K562 (cell line): ENCODE measurements at regions not wholly inside any gene's neighbourhood (a gene's known extent, or its start where the extent isn't known, plus 50 kb on each side); places are given as distances from the start of the nearest gene placed in this dataset.

ENCODE experiments used
- ATAC-seq: fragments of 200-7000 bp; cut with Tn5 transposase; 3 replicates; pipeline ENCODE4 v1.9.1; 2020; ENCODE audit warnings: moderate library complexity
- BruUV-seq: library from RNA; stranded (reverse); fragments of 400-500 nt; replicated peaks from 2 replicates; lab custom pipeline; 2021; lab: Mats Ljungman, UMichigan
- CTCF ChIA-PET: fragments of 300-600 bp; formaldehyde crosslinking; extraction: SDS; loops from one replicate; lab custom pipeline; 2021; ENCODE audit warnings: low intra/inter-chr PET ratio; lab: Yijun Ruan, JAX
- POLR2A ChIA-PET: fragments of 300-600, 350-650 bp; sonication (Branson Sonifier 250); formaldehyde crosslinking; extraction: SDS; loops from one replicate; lab custom pipeline; 2021; ENCODE audit warnings: antibody characterized with exemption, inconsistent platforms; lab: Yijun Ruan, JAX
- DNase-seq, 4 experiments: peaks; one replicate each; pipeline versions ENCODE4 v3.0.0 to v3.0.0-alpha.2; 2011 to 2018; ENCODE audit warnings: low spot score in 3 of 4, mixed read lengths in 3 of 4; ENCODE audit errors: extremely low read depth in 1 of 4
- FAIRE-seq: peaks from 2 replicates; lab custom pipeline; 2011; peaks lifted over from hg19 to GRCh38; lab: Jason Lieb, UNC
- H2AFZ ChIP-seq: 2 replicates; pipeline ENCODE4 v1.6.0; 2011; ENCODE audit warnings: low read depth, low read length, control low read depth, inconsistent platforms
- H3K27ac ChIP-seq: fragments of 200-600 bp; 3 replicates; pipeline ENCODE4 v1.8.0; 2011; ENCODE audit warnings: low read depth, mild to moderate bottlenecking, control low read depth, inconsistent platforms, low read length, moderate library complexity, mixed read lengths; ENCODE audit errors: extremely low read depth
- H3K27me3 ChIP-seq, 2 experiments: fragments of 300-600 bp in 1 of 2; 2 replicates in 1 of 2; 3 replicates in 1 of 2; pipeline versions ENCODE4 v1.6.0 to v1.8.0; 2011; ENCODE audit warnings: inconsistent platforms in 2 of 2, low read length in 2 of 2, mild to moderate bottlenecking in 1 of 2, mixed read lengths in 1 of 2, moderate library complexity in 1 of 2; ENCODE audit not compliant: control insufficient read depth in 2 of 2, insufficient read depth in 2 of 2
- H3K36me3 ChIP-seq: fragments of 300-600 bp; 3 replicates; pipeline ENCODE4 v1.8.0; 2011; ENCODE audit warnings: mild to moderate bottlenecking, low read length, inconsistent platforms; ENCODE audit not compliant: control insufficient read depth, insufficient read depth
- H3K4me1 ChIP-seq, 2 experiments: fragments of 200-600 bp in 1 of 2; replicated peaks in 1 of 2; 2 replicates in 1 of 2; 3 replicates in 1 of 2; pipeline versions ENCODE4 v1.5.1 to v1.8.0; 2011; ENCODE audit warnings: inconsistent platforms in 2 of 2, low read length in 2 of 2, mild to moderate bottlenecking in 1 of 2, mixed read lengths in 1 of 2, moderate library complexity in 1 of 2; ENCODE audit not compliant: control insufficient read depth in 2 of 2, insufficient read depth in 2 of 2
- H3K4me2 ChIP-seq: 2 replicates; pipeline ENCODE4 v1.6.1; 2011; ENCODE audit warnings: low read length, control low read depth, inconsistent platforms, mixed read lengths; ENCODE audit not compliant: insufficient read depth
- H3K4me3 ChIP-seq: fragments of 200-600 bp; sonication (generic), shearing (Covaris generic); 2 replicates; pipeline ENCODE4 v1.5.1; 2016; ENCODE audit warnings: control low read depth, inconsistent platforms
- H3K79me2 ChIP-seq: fragments of 200-600 bp; 3 replicates; pipeline ENCODE4 v1.8.0; 2011; ENCODE audit warnings: low read length, inconsistent platforms; ENCODE audit not compliant: control insufficient read depth, insufficient read depth
- H3K9ac ChIP-seq, 2 experiments: 2 replicates each; pipeline versions ENCODE4 v1.6.0 to v1.6.1; 2011; ENCODE audit warnings: low read depth in 2 of 2, low read length in 2 of 2, control low read depth in 1 of 2, inconsistent platforms in 1 of 2, mild to moderate bottlenecking in 1 of 2, mixed read lengths in 1 of 2; ENCODE audit not compliant: insufficient read depth in 1 of 2
- H3K9me1 ChIP-seq: one replicate; pipeline ENCODE4 v1.6.0; 2011; ENCODE audit warnings: inconsistent platforms, mild to moderate bottlenecking, low read length, moderate library complexity; ENCODE audit not compliant: control insufficient read depth, insufficient read depth
- H3K9me3 ChIP-seq: replicated peaks from 2 replicates; pipeline ENCODE4 v1.5.1; 2011; ENCODE audit warnings: low read depth, low read length, inconsistent platforms; ENCODE audit not compliant: control insufficient read depth, insufficient read depth
- H4K20me1 ChIP-seq: replicated peaks from 2 replicates; pipeline ENCODE4 v1.6.1; 2011; ENCODE audit warnings: low read length, inconsistent platforms, mixed read lengths; ENCODE audit not compliant: control insufficient read depth, insufficient read depth
- ATF4 ChIP-seq: fragments of 450-650 bp; formaldehyde crosslinking; IDR thresholded peaks from 2 replicates; pipeline ENCODE4 v1.4.0; 2022; ENCODE audit warnings: mild to moderate bottlenecking, moderate library complexity
- CBFB ChIP-seq: sonication (generic); formaldehyde crosslinking; IDR thresholded peaks from 2 replicates; pipeline ENCODE4 v1.4.0; 2020; ENCODE audit warnings: mild to moderate bottlenecking, missing genetic modification reagents
- CSDE1 ChIP-seq, 2 experiments: fragments of 450-650 bp; IDR thresholded peaks; 2 replicates each; pipeline ENCODE4 v1.6.1; 2016; ENCODE audit warnings: mild to moderate bottlenecking in 1 of 2
- EHMT2 ChIP-seq: fragments of 450-650 bp; IDR thresholded peaks from 2 replicates; pipeline ENCODE4 v1.6.1; 2018; ENCODE audit warnings: antibody characterized with exemption
- HCFC1 ChIP-seq: IDR thresholded peaks from 2 replicates; pipeline ENCODE4 v1.6.1; 2012; ENCODE audit warnings: low read depth, low read length, improper control_type of control experiment
- HMG20B ChIP-seq: fragments of 250-450 bp; sonication (Bioruptor Pico); IDR thresholded peaks from 2 replicates; pipeline ENCODE4 v1.5.0; 2021; ENCODE audit warnings: mild to moderate bottlenecking
- HMGXB4 ChIP-seq: sonication (generic); formaldehyde crosslinking; IDR thresholded peaks from 2 replicates; pipeline ENCODE4 v1.8.1; 2023; ENCODE audit warnings: mild to moderate bottlenecking, missing genetic modification reagents
- HNRNPUL1 ChIP-seq: fragments of 200-400 bp; formaldehyde crosslinking; IDR thresholded peaks from 2 replicates; pipeline ENCODE4 v1.6.1; 2017; ENCODE audit warnings: low read length
- JUNB ChIP-seq: fragments of 450-650 bp; formaldehyde crosslinking; conservative IDR thresholded peaks from 2 replicates; pipeline ENCODE4 v1.4.0; 2020; ENCODE audit warnings: mild to moderate bottlenecking
- L3MBTL2 ChIP-seq: fragments of 450-650 bp; IDR thresholded peaks from 2 replicates; pipeline ENCODE4 v1.6.1; 2016; ENCODE audit warnings: mild to moderate bottlenecking, moderate library complexity
- MLX ChIP-seq, 2 experiments: fragments of 450-650 bp in 1 of 2; sonication (generic) in 1 of 2; formaldehyde crosslinking; conservative IDR thresholded peaks; 2 replicates each; pipeline versions ENCODE4 v1.4.0 to v1.8.1; 2020 to 2022; ENCODE audit warnings: mild to moderate bottlenecking in 1 of 2, missing genetic modification reagents in 1 of 2
- NFE2 ChIP-seq: IDR thresholded peaks from 2 replicates; pipeline ENCODE4 v1.6.1; 2014; ENCODE audit warnings: antibody characterized with exemption, low read depth
- PCBP2 ChIP-seq: fragments of 200-400 bp; formaldehyde crosslinking; IDR thresholded peaks from 2 replicates; pipeline ENCODE4 v1.6.1; 2018; ENCODE audit warnings: low read length, low read depth, mild to moderate bottlenecking, moderate library complexity; ENCODE audit not compliant: poor library complexity, severe bottlenecking
- ZC3H11A ChIP-seq: IDR thresholded peaks from 2 replicates; pipeline ENCODE4 v1.6.1; 2012; ENCODE audit warnings: low read depth, low read length, improper control_type of control experiment
- ZFP36 ChIP-seq: fragments of 150-350 bp; IDR thresholded peaks from 2 replicates; pipeline ENCODE4 v1.6.1; 2018; ENCODE audit warnings: low read length, low read depth; ENCODE audit not compliant: partially characterized antibody
- ZNF175 ChIP-seq: fragments of 200-800 bp; sonication (Bioruptor generic); IDR thresholded peaks from 2 replicates; pipeline ENCODE4 v1.6.1; 2016; ENCODE audit warnings: low read depth, mild to moderate bottlenecking, missing genetic modification characterization, missing compliant biosample characterization
- ZNF239 ChIP-seq: fragments of 250-450 bp; sonication (Bioruptor Pico); IDR thresholded peaks from 2 replicates; pipeline ENCODE4 v1.4.0; 2020; ENCODE audit warnings: mild to moderate bottlenecking
- ZNF668 ChIP-seq: fragments of 250-450 bp; sonication (Bioruptor Pico); IDR thresholded peaks from 2 replicates; pipeline ENCODE4 v1.8.0; 2022; ENCODE audit warnings: mild to moderate bottlenecking, inconsistent platforms
- ZNF766 ChIP-seq: fragments of 200-800 bp; sonication (Bioruptor generic); conservative IDR thresholded peaks from 2 replicates; pipeline ENCODE4 v1.6.1; 2016; ENCODE audit warnings: missing genetic modification characterization, missing compliant biosample characterization
- ZZZ3 ChIP-seq: fragments of 450-650 bp; IDR thresholded peaks from 2 replicates; pipeline ENCODE4 v1.6.1; 2016; ENCODE audit warnings: antibody characterized with exemption, mild to moderate bottlenecking, moderate library complexity
- WGBS: fragments of 100-300 bp; shearing (Covaris generic); methylation state at CpG from one replicate; pipeline ENCODE4 v1.1.6; 2016; ENCODE audit warnings: low coverage, mixed read lengths; ENCODE audit not compliant: insufficient coverage; ENCODE audit errors: missing lambda C conversion rate; 5-methylcytosine and 5-hydroxymethylcytosine counted together
- in situ Hi-C: fragments of 300-500 bp; cut with MboI; formaldehyde crosslinking; loops from 4 replicates; pipeline ENCODE4 v1.15.0; 2018; ENCODE audit warnings: inconsistent platforms, mixed read lengths
- intact Hi-C: fragments of 100-400 bp; cut with micrococcal nuclease; formaldehyde crosslinking; loops from 2 replicates; pipeline ENCODE4 v1.14.2; 2022

- FAIRE-seq (no peak), DNase-seq (no peak), ATAC-seq (no peak)
- WGBS: 0% methylated on average over 3 of the region's 3 CpGs
- H4K20me1 ChIP-seq: no peaks in the 10 kb centered on the region
- H3K79me2 ChIP-seq: no peaks in the 10 kb centered on the region
- H2AFZ ChIP-seq: no peak overlapping the region
- H3K4me3 ChIP-seq: no peak overlapping the region
- H3K9me3 ChIP-seq: no peaks in the 10 kb centered on the region; the same call in none of the 2 replicates
- H3K27me3 ChIP-seq: no peaks in the 10 kb centered on the region
- in situ Hi-C loops: no loop called here
- CTCF ChIA-PET: no interaction called here
- H3K4me1 ChIP-seq: no peaks in the 10 kb centered on the region
- no peak overlapping the region for H3K9ac ChIP-seq
- H3K36me3 ChIP-seq: no peaks in the 10 kb centered on the region
- intact Hi-C loops: no loop called here
- BruUV-seq: no TSS peak
- H3K4me2 ChIP-seq: no peak overlapping the region
- H3K27ac ChIP-seq: no peak overlapping the region
- TF ChIP-seq CSDE1 (IDR thresholded peaks at IDR 0.05): no peak
- TF ChIP-seq HMGXB4 (CRISPR knock-in tag): no peak
- TF ChIP-seq HMG20B (CRISPR knock-in tag): no peak
- TF ChIP-seq EHMT2: no peak
- no peak for TF ChIP-seq NFE2
- TF ChIP-seq HCFC1: no peak
- TF ChIP-seq ZNF668: no peak
- TF ChIP-seq ATF4 (CRISPR knock-in tag): no peak
- TF ChIP-seq MLX (CRISPR knock-in tag; conservative IDR thresholded peaks at IDR 0.05): no peak
- TF ChIP-seq L3MBTL2: no peak
- TF ChIP-seq ZNF766 (CRISPR knock-in tag): no peak
- no peak for TF ChIP-seq PCBP2
- no peak for TF ChIP-seq ZFP36
- no peak for TF ChIP-seq HNRNPUL1
- no peak for TF ChIP-seq ZNF175 (CRISPR knock-in tag)
- no peak for TF ChIP-seq ZNF239 (CRISPR knock-in tag)
- no peak for TF ChIP-seq CBFB (CRISPR knock-in tag)
- TF ChIP-seq ZZZ3: no peak
- no peak for TF ChIP-seq ZC3H11A
- no peak for TF ChIP-seq JUNB (CRISPR knock-in tag)
- POLR2A ChIA-PET: no interaction called here
- no peaks in the 10 kb centered on the region for H3K9me1 ChIP-seq
Measured at GRCh38 chr6:50404643-50405042, 308.7 kb upstream of the TFAP2D start.
